Activated T-cell treated with anti-CD3 and anti-CD28 coated beads, Interleukin-2, amount 50 U/mL, for 72 hours (primary cell): ENCODE measurements at regions not wholly inside any gene's neighbourhood (a gene's known extent, or its start where the extent isn't known, plus 50 kb on each side); places are given as distances from the start of the nearest gene placed in this dataset.

Source experiments
- ATAC-seq, 2 donors: fragments of 150-1000 bp; cut with Tn5 transposase; replicated peaks in 1 of 2; 2 replicates each; pipeline ENCODE4 v1.10.0; 2021; ENCODE audit warnings: moderate library complexity in 2 of 2, mild to moderate bottlenecking in 1 of 2
- DNase-seq, 2 donors: peaks; one replicate each; pipeline ENCODE4 v3.0.0; 2021 to 2022; ENCODE audit warnings: mixed read lengths in 1 of 2
- H3K27ac Mint-ChIP-seq: one replicate; pipeline ENCODE4 v1.8.0; 2022; ENCODE audit warnings: mild to moderate bottlenecking, moderate library complexity, mixed read lengths
- H3K27me3 Mint-ChIP-seq: one replicate; pipeline ENCODE4 v1.8.0; 2022; ENCODE audit warnings: low read depth, mixed read lengths
- H3K36me3 Mint-ChIP-seq, 2 donors: one replicate each; pipeline ENCODE4 v1.8.0; 2022; ENCODE audit warnings: mixed read lengths in 2 of 2, mild to moderate bottlenecking in 1 of 2; ENCODE audit not compliant: insufficient read depth in 2 of 2
- H3K4me1 Mint-ChIP-seq: one replicate; pipeline ENCODE4 v1.8.0; 2022; ENCODE audit warnings: low read depth, mixed read lengths
- H3K4me3 Mint-ChIP-seq, 2 donors: one replicate each; pipeline ENCODE4 v1.8.0; 2022; ENCODE audit warnings: mild to moderate bottlenecking in 2 of 2, mixed read lengths in 2 of 2, moderate library complexity in 2 of 2
- H3K9me3 Mint-ChIP-seq, 2 donors: one replicate each; pipeline ENCODE4 v1.8.0; 2022; ENCODE audit warnings: mixed read lengths in 2 of 2

GRCh38 chr13:29920025-29920643 is 69.7 kb upstream of the UBL3 start:
- no peak overlapping the region for H3K27ac Mint-ChIP-seq
- H3K4me1 Mint-ChIP-seq = peaks cover 35% of the 10 kb centered on the region
- H3K4me3 Mint-ChIP-seq = no peak overlapping the region
- H3K27me3 Mint-ChIP-seq = no peaks in the 10 kb centered on the region
- no peak for ATAC-seq
- no peak for DNase-seq
- H3K36me3 Mint-ChIP-seq = no peaks in the 10 kb centered on the region
- peaks cover 0 to 3% of the 10 kb centered on the region in 2 donors for H3K9me3 Mint-ChIP-seq

DNA sequence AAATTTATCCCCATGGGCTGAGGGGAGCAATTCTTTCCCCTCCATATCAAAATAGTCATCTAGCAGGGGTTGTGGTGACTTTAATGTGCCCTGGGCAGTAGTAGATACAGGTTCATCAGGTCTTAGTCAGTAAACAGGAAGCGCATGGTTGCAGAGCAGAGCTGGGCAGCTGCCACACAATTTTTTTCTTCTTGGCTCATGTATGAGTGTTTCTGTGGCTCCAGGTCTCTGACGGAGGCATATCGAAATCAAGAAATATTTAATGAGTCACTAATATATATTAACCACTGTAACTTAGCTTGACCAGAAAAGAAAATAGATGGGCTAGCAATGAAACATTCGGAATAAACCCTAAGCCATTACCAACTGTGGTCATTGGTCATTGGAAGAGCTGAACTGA is 68.4 kb upstream of the UBL3 start:
- Mint-ChIP-seq H3K4me3 (no peak overlapping the region), H3K36me3 (no peaks in the 10 kb centered on the region), H3K9me3 (peaks cover 0 to 3% of the 10 kb centered on the region in 2 donors), H3K4me1 (peaks cover 23% of the 10 kb centered on the region), H3K27me3 (no peaks in the 10 kb centered on the region), H3K27ac (no peak overlapping the region)
- DNase-seq (no peak), ATAC-seq (no peak)

- no peak overlapping the region for H3K27ac Mint-ChIP-seq
- H3K4me3 Mint-ChIP-seq = no peak overlapping the region
- H3K4me1 Mint-ChIP-seq = peaks cover 11% of the 10 kb centered on the region
Measured at GRCh38 chr13:29917650-29918049, 67.2 kb upstream of the UBL3 start.

GRCh38 chr13:29914581-29914980 is 64.2 kb upstream of the UBL3 start:
- no peaks in the 10 kb centered on the region for H3K27me3 Mint-ChIP-seq
- H3K9me3 Mint-ChIP-seq = peaks cover 0 to 3% of the 10 kb centered on the region in 2 donors
- H3K4me1 Mint-ChIP-seq = peaks cover 14% of the 10 kb centered on the region
- H3K4me3 Mint-ChIP-seq = no peak overlapping the region
- H3K36me3 Mint-ChIP-seq = no peaks in the 10 kb centered on the region
- no peak for DNase-seq
- ATAC-seq = no peak
- no peak overlapping the region for H3K27ac Mint-ChIP-seq

More at GRCh38 chr13:29917650-29918049, 67.2 kb upstream of the UBL3 start:
- Mint-ChIP-seq H3K36me3 (no peaks in the 10 kb centered on the region), H3K9me3 (peaks cover 0 to 3% of the 10 kb centered on the region in 2 donors), H3K27me3 (no peaks in the 10 kb centered on the region)
- DNase-seq (no peak), ATAC-seq (peak; percentile 53 to 54)

GRCh38 chr13:29911781-29912418 is 61.5 kb upstream of the UBL3 start:
- no peak for ATAC-seq
- no peaks in the 10 kb centered on the region for H3K9me3 Mint-ChIP-seq
- H3K36me3 Mint-ChIP-seq = no peaks in the 10 kb centered on the region
- peaks cover 22% of the 10 kb centered on the region for H3K4me1 Mint-ChIP-seq
- no peak overlapping the region for H3K4me3 Mint-ChIP-seq
- H3K27ac Mint-ChIP-seq = no peak overlapping the region
- no peak for DNase-seq
- no peaks in the 10 kb centered on the region for H3K27me3 Mint-ChIP-seq

- Mint-ChIP-seq H3K4me3 (no peak overlapping the region), H3K4me1 (peaks cover 26% of the 10 kb centered on the region), H3K27ac (no peak overlapping the region), H3K27me3 (no peaks in the 10 kb centered on the region), H3K36me3 (peaks cover 0 to 2% of the 10 kb centered on the region in 2 donors), H3K9me3 (no peaks in the 10 kb centered on the region)
- DNase-seq (no peak), ATAC-seq (no peak)
Measured at GRCh38 chr13:29909975-29910674, 59.7 kb upstream of the UBL3 start.

DNA sequence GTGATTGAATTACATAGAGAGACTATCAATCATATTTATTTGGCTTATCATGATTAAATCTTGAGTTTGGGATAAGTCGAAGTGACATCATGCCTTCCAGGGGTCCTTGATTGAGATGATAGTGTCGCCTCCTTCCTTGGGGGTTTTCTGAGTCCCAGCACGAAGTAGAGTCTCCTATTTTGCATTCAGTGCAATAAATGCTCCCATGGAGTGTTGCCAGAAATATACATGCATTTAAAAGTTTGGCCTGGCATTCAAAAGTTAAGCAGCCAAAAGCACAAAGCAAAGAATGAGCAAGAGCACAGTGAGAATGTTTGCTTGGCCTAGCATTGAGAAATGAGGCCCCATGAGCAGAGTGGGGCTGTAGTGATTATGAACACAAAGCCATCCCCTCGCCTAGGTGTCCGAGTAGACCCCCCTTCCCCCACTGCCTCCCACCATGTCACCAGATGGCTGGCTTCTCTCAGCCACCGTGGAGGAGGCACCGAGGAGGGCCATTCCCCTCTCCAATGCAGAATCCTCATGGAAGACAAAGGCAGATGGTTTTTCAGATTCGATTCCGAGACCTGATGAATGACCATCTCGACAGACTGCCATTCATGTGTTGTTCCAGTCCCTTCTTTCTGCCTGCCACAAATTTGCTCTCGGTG is 58.8 kb upstream of the UBL3 start:
- Mint-ChIP-seq H3K4me3 (no peak overlapping the region), H3K27ac (no peak overlapping the region), H3K36me3 (peaks cover 0 to 2% of the 10 kb centered on the region in 2 donors), H3K9me3 (no peaks in the 10 kb centered on the region), H3K27me3 (no peaks in the 10 kb centered on the region), H3K4me1 (peaks cover 26% of the 10 kb centered on the region)
- ATAC-seq = no peak
- DNase-seq = no peak

DNA sequence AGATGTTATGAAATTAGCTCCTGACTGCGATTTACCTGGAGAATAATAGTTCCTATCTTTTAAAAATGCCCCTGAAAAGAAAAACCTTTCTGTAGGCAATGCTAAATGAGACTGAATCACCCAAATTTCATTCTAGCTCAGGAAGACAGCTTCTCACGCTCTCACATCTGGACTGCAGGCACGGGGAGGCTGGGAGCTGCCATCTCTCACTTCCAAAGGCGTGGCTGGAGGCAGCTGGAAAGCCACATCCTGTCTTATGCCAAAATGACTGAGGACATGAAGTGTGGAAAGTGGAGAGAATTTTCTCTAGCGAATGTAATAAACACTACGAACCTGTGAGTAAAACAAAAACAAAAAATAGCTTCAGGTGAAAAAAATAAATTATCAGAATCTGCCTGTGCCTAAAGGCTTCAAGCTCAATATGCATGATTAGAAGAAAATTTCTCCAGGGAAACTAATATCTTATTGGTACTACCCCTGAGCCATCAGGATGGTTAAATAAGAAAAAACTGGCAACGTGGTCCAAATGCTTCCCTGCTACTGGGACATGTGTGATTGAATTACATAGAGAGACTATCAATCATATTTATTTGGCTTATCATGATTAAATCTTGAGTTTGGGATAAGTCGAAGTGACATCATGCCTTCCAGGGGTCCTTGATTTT is 58.1 kb upstream of the UBL3 start:
- H3K36me3 Mint-ChIP-seq = peaks cover 0 to 2% of the 10 kb centered on the region in 2 donors
- no peaks in the 10 kb centered on the region for H3K9me3 Mint-ChIP-seq
- peaks cover 26% of the 10 kb centered on the region for H3K4me1 Mint-ChIP-seq
- H3K4me3 Mint-ChIP-seq = peak overlapping the region; percentile 57 to 61
- DNase-seq (no peak), ATAC-seq (no peak)
- peak overlapping the region; percentile 70 for H3K27ac Mint-ChIP-seq
- H3K27me3 Mint-ChIP-seq = no peaks in the 10 kb centered on the region

GRCh38 chr13:29907670-29908069 is 57.3 kb upstream of the UBL3 start:
- H3K4me1 Mint-ChIP-seq = peaks cover 31% of the 10 kb centered on the region
- no peaks in the 10 kb centered on the region for H3K27me3 Mint-ChIP-seq
- ATAC-seq (peak; percentile 85 to 90), DNase-seq (peak; percentile 17 to 35)
- H3K9me3 Mint-ChIP-seq = no peaks in the 10 kb centered on the region
- peak overlapping the region; percentile 70 for H3K27ac Mint-ChIP-seq
- H3K4me3 Mint-ChIP-seq = peak overlapping the region; percentile 57 to 61
- peaks cover 0 to 2% of the 10 kb centered on the region in 2 donors for H3K36me3 Mint-ChIP-seq

DNA sequence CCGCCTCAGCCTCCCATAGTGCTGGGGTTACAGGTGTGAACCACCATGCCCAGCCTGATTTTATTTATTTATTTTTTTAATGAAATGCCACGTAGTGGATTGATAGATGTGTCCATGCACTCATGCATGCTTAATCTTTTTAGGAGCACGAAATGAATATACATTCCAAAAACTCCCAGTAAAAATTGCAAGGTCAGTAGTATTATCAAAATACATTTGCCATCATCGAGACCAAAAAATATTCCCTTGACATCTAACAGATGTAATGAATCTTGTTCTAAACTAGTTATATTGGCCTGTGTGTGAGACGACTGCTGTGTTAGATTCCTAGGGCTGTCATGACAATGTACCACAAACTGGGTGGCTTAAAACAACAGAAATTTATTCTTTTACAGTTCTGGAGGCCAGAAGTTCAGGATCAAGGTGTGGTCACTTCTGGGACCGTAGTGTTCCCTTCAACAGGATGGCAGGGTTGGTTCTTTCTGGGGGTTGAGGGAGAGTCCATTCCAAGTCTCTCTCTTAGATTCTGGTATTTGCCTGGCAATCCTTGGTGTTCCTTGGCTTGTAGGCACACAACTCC is 56.1 kb upstream of the UBL3 start:
- Mint-ChIP-seq H3K36me3 (peaks cover 0 to 2% of the 10 kb centered on the region in 2 donors), H3K9me3 (no peaks in the 10 kb centered on the region), H3K4me3 (peak overlapping the region in 1 of 2 donors; percentile 16), H3K4me1 (peaks cover 43% of the 10 kb centered on the region), H3K27ac (no peak overlapping the region), H3K27me3 (no peaks in the 10 kb centered on the region)
- DNase-seq (no peak), ATAC-seq (no peak)

DNA sequence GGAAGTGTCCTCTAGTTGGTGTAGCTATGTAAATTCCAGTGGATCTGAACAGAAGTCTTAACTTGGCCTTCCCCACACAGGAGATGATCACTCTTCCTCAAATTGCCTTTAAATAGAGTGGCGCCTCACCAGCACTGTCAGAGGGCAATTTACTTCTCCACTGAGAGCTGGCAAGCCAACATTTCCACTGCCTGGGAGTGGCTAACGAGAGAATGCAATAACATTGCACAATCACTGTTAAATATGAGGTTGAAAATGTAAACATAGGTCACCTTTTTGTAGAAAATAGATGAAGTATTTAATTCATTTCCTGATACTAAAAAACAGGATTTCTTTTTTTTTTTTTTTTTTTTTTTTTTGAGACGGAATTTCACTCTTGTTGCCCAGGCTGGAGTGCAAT is 55.4 kb upstream of the UBL3 start:
- ATAC-seq = no peak
- no peak overlapping the region for H3K4me3 Mint-ChIP-seq
- no peak overlapping the region for H3K27ac Mint-ChIP-seq
- DNase-seq = no peak
- H3K9me3 Mint-ChIP-seq = peaks cover 0 to 3% of the 10 kb centered on the region in 2 donors
- H3K27me3 Mint-ChIP-seq = no peaks in the 10 kb centered on the region
- H3K4me1 Mint-ChIP-seq = peaks cover 44% of the 10 kb centered on the region
- H3K36me3 Mint-ChIP-seq = peaks cover 2 to 4% of the 10 kb centered on the region in 2 donors

DNA sequence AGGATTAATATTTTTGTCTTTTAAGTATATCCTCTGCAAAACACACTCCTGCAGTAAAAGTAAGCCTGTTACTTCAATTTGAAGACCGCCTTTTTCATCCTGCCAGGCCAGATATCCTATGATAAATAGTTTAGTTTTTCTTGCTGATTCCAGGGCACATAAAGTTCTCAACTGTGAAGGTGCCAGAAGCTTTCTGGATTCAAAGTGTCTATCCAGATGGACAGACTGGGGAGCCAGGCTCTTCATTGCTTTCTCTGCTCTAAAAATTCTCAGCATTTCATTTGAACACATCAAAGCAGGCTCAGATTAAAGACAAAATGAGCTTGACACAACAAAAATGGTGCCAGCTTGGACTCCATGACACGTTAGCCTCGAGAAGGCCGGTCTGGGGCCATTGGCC is 53.6 kb upstream of the UBL3 start:
- DNase-seq (no peak), ATAC-seq (no peak)
- Mint-ChIP-seq H3K4me3 (no peak overlapping the region), H3K27me3 (no peaks in the 10 kb centered on the region), H3K9me3 (peaks cover 0 to 6% of the 10 kb centered on the region in 2 donors), H3K4me1 (peaks cover 40% of the 10 kb centered on the region), H3K27ac (no peak overlapping the region), H3K36me3 (peaks cover 2 to 6% of the 10 kb centered on the region in 2 donors)
